Loucy (cell line): ENCODE measurements at regions not wholly inside any gene's neighbourhood (a gene's known extent, or its start where the extent isn't known, plus 50 kb on each side); places are given as distances from the start of the nearest gene placed in this dataset.

Source experiments
- H2AFZ ChIP-seq: fragments of 200-600 bp; sonication (generic); 2 replicates; pipeline ENCODE4 v1.6.0; 2016; ENCODE audit warnings: antibody characterized with exemption, mild to moderate bottlenecking, low read length, moderate library complexity
- H3F3A ChIP-seq: fragments of 200-600 bp; 2 replicates; pipeline ENCODE4 v1.6.0; 2016; ENCODE audit warnings: antibody characterized with exemption, low read depth, mild to moderate bottlenecking
- H3K27me3 ChIP-seq: fragments of 200-600 bp; sonication (generic); 2 replicates; pipeline ENCODE4 v1.6.1; 2014; ENCODE audit warnings: low read length, mild to moderate bottlenecking; ENCODE audit not compliant: insufficient read depth, poor library complexity, severe bottlenecking
- H3K36me3 ChIP-seq: fragments of 200-600 bp; sonication (generic); 2 replicates; pipeline ENCODE4 v1.6.1; 2016; ENCODE audit warnings: low read length; ENCODE audit not compliant: insufficient read depth
- H3K4me1 ChIP-seq: fragments of 200-600 bp; sonication (generic); 2 replicates; pipeline ENCODE4 v1.5.1; 2014; ENCODE audit warnings: low read length, mild to moderate bottlenecking; ENCODE audit not compliant: insufficient read depth, poor library complexity, severe bottlenecking
- H3K4me2 ChIP-seq: fragments of 200-600 bp; sonication (generic); 2 replicates; pipeline ENCODE4 v1.6.0; 2014; ENCODE audit warnings: antibody characterized with exemption, low read length, low read depth, mild to moderate bottlenecking; ENCODE audit not compliant: poor library complexity, severe bottlenecking
- H3K4me3 ChIP-seq: fragments of 200-600 bp; sonication (generic); 2 replicates; pipeline ENCODE4 v1.5.1; 2014; ENCODE audit warnings: low read length, mild to moderate bottlenecking, mixed read lengths; ENCODE audit not compliant: poor library complexity, severe bottlenecking
- H3K79me2 ChIP-seq: fragments of 200-600 bp; sonication (generic); 2 replicates; pipeline ENCODE4 v1.6.1; 2014; ENCODE audit warnings: low read length; ENCODE audit not compliant: insufficient read depth
- H3K9ac ChIP-seq: fragments of 200-600 bp; sonication (generic); 2 replicates; pipeline ENCODE4 v1.6.0; 2014; ENCODE audit warnings: mild to moderate bottlenecking, low read depth, low read length, moderate library complexity; ENCODE audit not compliant: poor library complexity, severe bottlenecking
- H3K9me2 ChIP-seq: fragments of 200-600 bp; sonication (generic); replicated peaks from 2 replicates; pipeline ENCODE4 v1.6.1; 2016; ENCODE audit warnings: low read depth, low read length, mixed read lengths
- H3K9me3 ChIP-seq: fragments of 200-600 bp; sonication (generic); 2 replicates; pipeline ENCODE4 v1.6.1; 2014; ENCODE audit warnings: mild to moderate bottlenecking, antibody characterized with exemption, low read length, low read depth; ENCODE audit not compliant: insufficient read depth
- H4K20me1 ChIP-seq: fragments of 200-600 bp; sonication (generic); 2 replicates; pipeline ENCODE4 v1.6.0; 2014; ENCODE audit warnings: antibody characterized with exemption, low read length, mild to moderate bottlenecking; ENCODE audit not compliant: insufficient read depth, poor library complexity, severe bottlenecking
- EZH2phosphoT487 ChIP-seq: fragments of 200-600 bp; IDR thresholded peaks from 2 replicates; pipeline ENCODE4 v1.6.1; 2018; ENCODE audit warnings: antibody characterized with exemption, mild to moderate bottlenecking, moderate library complexity, borderline replicate concordance
- TF ChIP-seq, protein P1 (sequence below): fragments of 200-600 bp; sonication (generic); conservative IDR thresholded peaks from 2 replicates; pipeline ENCODE4 v1.5.1; 2014; ENCODE audit warnings: mild to moderate bottlenecking, antibody characterized with exemption, low read length

DNA sequence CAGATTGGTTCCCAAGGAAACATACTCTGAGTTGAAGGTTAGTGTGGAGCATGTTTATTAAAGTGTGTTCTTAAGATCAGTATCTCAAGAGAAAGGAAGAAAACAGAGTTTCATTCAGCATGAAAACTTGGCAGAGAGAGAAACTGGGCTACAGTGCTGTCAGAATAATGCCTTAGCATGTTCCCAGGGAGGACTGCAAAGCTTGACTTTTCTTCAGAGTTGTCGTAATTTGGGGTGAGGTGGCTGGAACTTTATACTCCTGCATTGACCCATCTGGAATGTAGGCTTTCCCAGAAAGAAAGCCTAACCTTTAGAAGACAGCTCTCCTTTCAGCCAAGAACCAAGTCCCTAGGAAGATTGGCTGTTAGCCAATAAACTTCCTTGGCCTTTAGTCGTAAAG is 190.8 kb upstream of the CNTN5 start:
- Histone ChIP-seq H3K79me2 (no peaks in the 10 kb centered on the region), H3K4me3 (no peak overlapping the region), H3K4me2 (no peak overlapping the region), H3K4me1 (no peaks in the 10 kb centered on the region), H3K9ac (no peak overlapping the region), H3K27me3 (no peaks in the 10 kb centered on the region), H3F3A (no peaks in the 10 kb centered on the region), H2AFZ (no peak overlapping the region), H3K9me3 (no peaks in the 10 kb centered on the region), H3K9me2 (no peaks in the 10 kb centered on the region), H4K20me1 (no peaks in the 10 kb centered on the region), H3K36me3 (no peaks in the 10 kb centered on the region)
- no peak for TF ChIP-seq EZH2phosphoT487
- TF ChIP-seq, protein P1, sequence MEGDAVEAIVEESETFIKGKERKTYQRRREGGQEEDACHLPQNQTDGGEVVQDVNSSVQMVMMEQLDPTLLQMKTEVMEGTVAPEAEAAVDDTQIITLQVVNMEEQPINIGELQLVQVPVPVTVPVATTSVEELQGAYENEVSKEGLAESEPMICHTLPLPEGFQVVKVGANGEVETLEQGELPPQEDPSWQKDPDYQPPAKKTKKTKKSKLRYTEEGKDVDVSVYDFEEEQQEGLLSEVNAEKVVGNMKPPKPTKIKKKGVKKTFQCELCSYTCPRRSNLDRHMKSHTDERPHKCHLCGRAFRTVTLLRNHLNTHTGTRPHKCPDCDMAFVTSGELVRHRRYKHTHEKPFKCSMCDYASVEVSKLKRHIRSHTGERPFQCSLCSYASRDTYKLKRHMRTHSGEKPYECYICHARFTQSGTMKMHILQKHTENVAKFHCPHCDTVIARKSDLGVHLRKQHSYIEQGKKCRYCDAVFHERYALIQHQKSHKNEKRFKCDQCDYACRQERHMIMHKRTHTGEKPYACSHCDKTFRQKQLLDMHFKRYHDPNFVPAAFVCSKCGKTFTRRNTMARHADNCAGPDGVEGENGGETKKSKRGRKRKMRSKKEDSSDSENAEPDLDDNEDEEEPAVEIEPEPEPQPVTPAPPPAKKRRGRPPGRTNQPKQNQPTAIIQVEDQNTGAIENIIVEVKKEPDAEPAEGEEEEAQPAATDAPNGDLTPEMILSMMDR, result no peak

DNA sequence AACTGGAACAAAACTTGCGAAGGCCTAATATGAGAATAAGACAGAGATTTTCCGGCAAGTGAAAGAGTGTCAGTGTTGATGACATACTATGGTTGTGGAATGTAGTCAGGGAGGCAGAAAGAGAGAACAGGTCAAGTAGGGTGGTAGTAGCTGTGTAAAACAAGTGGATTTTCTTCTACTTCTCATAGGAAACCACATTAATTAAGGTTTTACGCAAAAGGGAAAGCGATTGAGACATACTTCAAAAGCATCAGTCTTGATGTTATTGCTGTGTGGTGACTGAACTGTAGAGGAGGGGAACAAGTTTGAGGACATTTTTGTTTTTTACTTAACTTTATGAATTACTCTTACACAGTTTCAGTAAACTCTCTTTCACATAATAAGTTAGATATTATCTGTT is 186.0 kb upstream of the CNTN5 start:
- H4K20me1 ChIP-seq, result no peaks in the 10 kb centered on the region
- no peak for TF ChIP-seq EZH2phosphoT487
- TF ChIP-seq, protein P1, result no peak
- no peaks in the 10 kb centered on the region for H3K27me3 ChIP-seq
- no peak overlapping the region for H3K4me3 ChIP-seq
- no peaks in the 10 kb centered on the region for H3K9me2 ChIP-seq
- no peaks in the 10 kb centered on the region for H3K9me3 ChIP-seq
- H3F3A ChIP-seq, result no peaks in the 10 kb centered on the region
- H3K4me1 ChIP-seq, result no peaks in the 10 kb centered on the region
- H3K9ac ChIP-seq, result no peak overlapping the region
- no peak overlapping the region for H3K4me2 ChIP-seq
- H3K79me2 ChIP-seq, result no peaks in the 10 kb centered on the region
- H3K36me3 ChIP-seq, result no peaks in the 10 kb centered on the region
- no peak overlapping the region for H2AFZ ChIP-seq

DNA sequence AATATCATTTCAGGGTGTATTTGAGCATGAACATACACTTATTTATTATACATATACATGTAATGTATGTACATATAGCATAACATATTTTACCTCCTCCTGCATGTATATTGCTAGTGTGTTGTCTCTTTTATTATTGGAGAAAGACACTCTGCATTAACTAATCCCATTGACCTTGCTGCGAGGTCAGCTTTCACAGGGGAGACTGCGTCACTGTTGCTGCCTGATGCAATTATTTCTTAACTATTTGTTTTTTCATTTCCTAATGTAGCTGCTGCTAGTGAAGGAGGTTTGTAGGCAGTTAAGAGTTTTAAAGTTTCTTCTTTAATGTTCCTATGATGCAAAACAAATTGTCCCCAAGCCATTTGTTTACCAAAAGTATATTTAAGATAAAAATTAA is 185.4 kb upstream of the CNTN5 start:
- Histone ChIP-seq H2AFZ (no peak overlapping the region), H4K20me1 (no peaks in the 10 kb centered on the region), H3K9me2 (no peaks in the 10 kb centered on the region), H3K27me3 (no peaks in the 10 kb centered on the region), H3K4me2 (no peak overlapping the region), H3K79me2 (no peaks in the 10 kb centered on the region), H3K36me3 (no peaks in the 10 kb centered on the region), H3K9ac (no peak overlapping the region), H3K9me3 (no peaks in the 10 kb centered on the region), H3K4me1 (no peaks in the 10 kb centered on the region), H3K4me3 (no peak overlapping the region), H3F3A (no peaks in the 10 kb centered on the region)
- TF ChIP-seq EZH2phosphoT487, result no peak
- TF ChIP-seq, protein P1, result no peak
